NCI-H82 (cell line): ENCODE measurements at regions not wholly inside any gene's neighbourhood (a gene's known extent, or its start where the extent isn't known, plus 50 kb on each side); places are given as distances from the start of the nearest gene placed in this dataset.
"Not testable (repeated sequence)": the region's sequence is repeated elsewhere in the genome, so short reads cannot be mapped to it uniquely, and the experiment has no call there.

Experiments
- DNase-seq: peaks from one replicate; lab custom pipeline; 2025; lab: John Stamatoyannopoulos, UW

DNA sequence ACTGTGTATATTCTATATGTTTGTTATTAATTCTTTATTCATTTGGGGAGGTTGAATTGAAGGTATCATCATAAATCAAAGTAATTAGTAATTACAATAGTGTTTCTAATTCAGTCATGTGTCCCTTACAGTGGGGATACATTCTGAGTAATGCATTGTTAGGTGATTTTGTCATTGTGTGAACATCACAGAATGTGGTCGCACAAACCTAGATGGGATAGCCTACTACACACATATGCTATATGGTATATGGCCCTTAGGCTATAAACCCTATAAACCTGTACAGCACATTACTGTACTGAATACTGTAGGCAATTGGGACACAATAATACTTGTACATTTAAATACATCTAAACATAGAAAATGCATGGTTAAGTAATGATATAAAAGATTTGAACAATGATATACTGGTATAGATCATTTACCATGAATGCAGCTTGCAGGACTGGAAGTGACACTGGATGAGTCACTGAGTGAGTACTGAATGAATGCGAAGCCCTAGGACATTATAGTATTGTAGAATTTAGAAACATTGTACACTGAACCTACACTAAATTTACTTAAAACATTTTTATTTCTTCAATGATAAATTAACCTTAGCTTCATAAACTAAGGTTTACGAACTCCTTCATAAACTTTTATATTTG lies 936.2 kb upstream of the CHORDC1 start:
- no peak for DNase-seq

DNA sequence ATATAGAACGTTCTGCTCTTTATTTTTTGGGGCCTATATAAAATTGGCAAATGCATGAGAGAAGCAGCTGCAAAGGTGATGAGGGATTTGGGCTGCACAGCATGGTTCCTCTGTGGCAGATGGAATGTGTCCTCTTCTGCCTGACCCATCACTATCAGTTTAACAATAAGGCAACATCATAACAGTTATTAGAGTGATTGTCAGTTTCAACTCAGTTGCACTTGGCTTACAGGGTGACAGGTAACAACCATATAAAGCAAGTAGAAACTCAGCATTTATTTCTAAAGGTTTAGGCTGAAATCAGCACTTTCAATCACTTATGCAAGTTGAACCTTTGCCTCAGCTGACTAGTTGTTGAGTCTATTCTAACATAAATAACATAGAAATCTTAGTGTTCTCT lies 935.4 kb upstream of the CHORDC1 start:
- no peak for DNase-seq

- no peak for DNase-seq
Observed at GRCh38 chr11:91156041-91156440, 933.2 kb upstream of the CHORDC1 start.

GRCh38 chr11:91147885-91148284 lies 925.0 kb upstream of the CHORDC1 start:
- no peak for DNase-seq

DNA sequence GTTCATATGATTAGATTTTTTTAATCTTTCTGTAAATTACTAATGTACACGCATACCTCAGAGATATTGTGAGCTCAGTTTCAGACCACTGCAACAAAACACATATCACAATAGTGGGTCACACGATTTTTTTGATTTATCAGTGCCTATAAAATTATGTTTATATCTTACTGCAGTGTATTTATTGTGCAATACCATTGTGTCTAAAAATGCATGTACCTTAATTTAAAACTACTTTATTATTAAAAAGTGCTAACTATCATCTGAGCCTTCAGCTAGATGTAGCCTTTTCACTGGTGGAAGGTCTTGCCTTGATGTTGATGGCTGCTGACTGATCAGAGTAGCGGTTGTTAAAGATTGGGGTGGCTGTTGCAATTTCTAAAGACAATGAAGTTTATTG lies 918.8 kb upstream of the CHORDC1 start:
- DNase-seq: no peak

GRCh38 chr11:91136631-91137030 lies 913.8 kb upstream of the CHORDC1 start:
- DNase-seq: no peak

DNA sequence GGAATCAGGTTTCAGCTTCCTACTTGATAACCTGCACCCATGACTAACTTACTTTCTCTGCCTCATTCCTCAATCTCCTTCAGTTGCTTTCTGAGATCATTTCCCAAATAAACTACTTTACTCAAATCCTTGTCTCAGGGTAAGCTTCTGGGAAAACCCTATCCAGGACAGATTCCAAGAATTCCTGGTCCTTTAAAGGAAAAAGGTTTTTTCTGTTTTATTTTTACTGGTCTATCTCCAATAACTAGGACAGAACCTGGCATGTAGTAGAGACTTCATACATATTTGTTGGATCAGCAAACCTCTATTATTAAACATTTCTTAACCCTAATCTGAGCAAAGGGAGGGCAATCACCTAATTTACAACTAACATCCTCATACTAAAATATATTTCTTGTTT lies 910.5 kb upstream of the CHORDC1 start:
- no peak for DNase-seq

- no peak for DNase-seq
Observed at GRCh38 chr11:91129596-91129995, 906.7 kb upstream of the CHORDC1 start.

DNA sequence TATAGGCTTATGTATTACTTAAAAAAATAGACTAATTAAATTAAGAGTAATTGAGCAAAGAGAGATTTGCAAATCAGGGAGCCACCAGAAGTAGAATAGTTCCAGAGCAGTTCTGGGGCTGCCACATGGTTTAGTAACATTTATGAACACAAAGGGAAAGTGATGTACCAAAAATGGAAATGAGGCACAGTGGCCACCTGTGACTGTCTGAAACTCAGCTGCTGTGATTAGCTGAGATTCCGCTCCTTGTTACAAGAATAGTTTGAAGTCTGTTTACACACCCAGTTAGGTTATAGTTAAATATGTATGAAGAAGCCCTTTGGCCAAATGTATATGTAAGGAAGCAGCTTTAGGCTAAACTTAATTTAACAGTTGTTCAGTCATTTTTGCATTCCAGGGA lies 901.5 kb upstream of the CHORDC1 start:
- DNase-seq: no peak

DNA sequence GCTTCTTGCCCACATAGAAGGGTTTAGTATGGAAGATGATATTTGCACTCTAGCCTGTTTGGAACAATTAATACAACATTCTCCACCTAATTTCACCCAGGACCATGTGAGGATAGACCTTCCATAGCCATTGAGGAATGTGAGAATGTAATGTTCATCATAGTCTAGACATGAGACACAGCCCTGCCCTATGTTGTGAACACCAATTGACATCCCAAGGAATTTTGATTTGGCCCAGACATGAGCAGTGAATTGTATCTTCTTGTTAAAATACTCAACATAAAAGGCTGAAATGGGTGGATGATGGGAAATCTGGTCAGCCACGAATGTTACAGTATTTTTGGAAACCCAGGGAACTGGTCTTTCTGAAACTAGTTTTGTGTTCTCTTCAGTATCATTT lies 892.3 kb upstream of the CHORDC1 start:
- no peak for DNase-seq

- DNase-seq: no peak
Observed at GRCh38 chr11:91104237-91104636, 881.4 kb upstream of the CHORDC1 start.

- DNase-seq: no peak
Observed at GRCh38 chr11:91100427-91100826, 877.6 kb upstream of the CHORDC1 start.

DNA sequence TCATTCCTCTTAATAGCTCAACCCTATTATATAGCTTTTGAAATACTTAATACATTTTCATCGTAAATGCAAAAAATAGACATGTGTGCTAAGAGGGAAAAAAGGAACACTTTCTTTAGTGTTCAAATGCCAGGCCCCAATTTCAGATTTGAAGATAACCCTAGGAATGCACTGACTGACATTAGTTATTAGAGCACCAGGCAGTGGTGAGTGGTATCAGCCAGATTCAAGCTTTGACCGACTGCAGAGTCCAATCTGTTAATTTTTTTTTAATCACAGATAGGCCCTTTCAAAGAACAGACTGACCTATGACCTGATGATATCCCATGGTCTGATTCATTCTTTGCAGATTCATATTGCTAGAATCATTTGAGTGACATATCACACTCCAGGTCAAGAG lies 874.2 kb upstream of the CHORDC1 start:
- no peak for DNase-seq

- DNase-seq: no peak
Observed at GRCh38 chr11:91093141-91093540, 870.3 kb upstream of the CHORDC1 start.

- DNase-seq: no peak
Observed at GRCh38 chr11:91091563-91091962, 868.7 kb upstream of the CHORDC1 start.

GRCh38 chr11:91086028-91086427 lies 863.2 kb upstream of the CHORDC1 start:
- DNase-seq: no peak

DNA sequence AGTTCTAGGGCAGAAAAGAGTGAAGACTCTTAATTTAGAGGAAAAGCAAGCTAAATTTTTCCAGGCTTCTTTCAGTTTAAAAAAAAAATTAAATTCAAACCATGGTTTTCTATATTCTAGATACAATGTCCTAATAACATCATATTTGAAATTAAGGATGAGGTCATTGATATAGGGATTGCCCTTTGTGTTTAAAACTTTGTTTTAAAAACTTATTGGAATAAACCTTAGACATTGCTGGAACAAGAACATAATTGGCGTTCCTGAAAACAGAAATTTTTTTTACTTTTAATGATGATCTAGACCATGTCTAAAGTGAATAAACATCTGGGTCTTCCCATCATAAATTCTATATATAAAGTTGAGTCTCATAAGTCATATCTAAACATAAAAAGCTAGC lies 859.4 kb upstream of the CHORDC1 start:
- DNase-seq: no peak

- peak; percentile 40 for DNase-seq
Observed at GRCh38 chr11:91081440-91082043, 858.7 kb upstream of the CHORDC1 start.

DNA sequence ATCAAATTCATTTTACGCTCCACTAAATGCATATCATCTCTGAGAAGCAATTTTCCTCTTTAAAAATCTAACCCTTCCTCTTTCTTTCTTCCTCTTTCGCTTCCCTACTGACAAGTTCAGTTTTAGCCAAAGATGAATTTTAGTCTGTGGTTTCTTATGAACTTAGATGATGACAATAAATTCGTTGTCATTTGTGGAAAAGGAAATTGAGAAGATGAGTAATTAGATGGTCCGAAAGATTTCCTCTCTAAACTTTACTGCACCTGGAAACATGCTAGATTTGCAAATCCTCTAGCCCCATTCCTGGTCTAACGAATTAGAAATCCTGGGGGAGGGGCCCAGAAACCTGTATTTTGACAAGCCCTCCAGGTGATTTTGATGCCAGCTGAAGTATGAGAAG lies 855.4 kb upstream of the CHORDC1 start:
- no peak for DNase-seq

GRCh38 chr11:91075032-91075695 lies 852.3 kb upstream of the CHORDC1 start:
- no peak for DNase-seq

GRCh38 chr11:91067666-91068065 lies 844.8 kb upstream of the CHORDC1 start:
- DNase-seq: peak; percentile 52

GRCh38 chr11:91066456-91067047 lies 843.7 kb upstream of the CHORDC1 start:
- peak; percentile 84 for DNase-seq

GRCh38 chr11:91063399-91063798 lies 840.5 kb upstream of the CHORDC1 start:
- DNase-seq: not testable (repeated sequence)
